ENCODE measurements at regions not wholly inside any gene's neighbourhood (a gene's known extent, or its start where the extent isn't known, plus 50 kb on each side); places are given as distances from the start of the nearest gene placed in this dataset.

- DNase-seq, result no peak
Observed at GRCh38 chr5:51279983-51280706, 103.1 kb upstream of the ISL1 start.

DNA sequence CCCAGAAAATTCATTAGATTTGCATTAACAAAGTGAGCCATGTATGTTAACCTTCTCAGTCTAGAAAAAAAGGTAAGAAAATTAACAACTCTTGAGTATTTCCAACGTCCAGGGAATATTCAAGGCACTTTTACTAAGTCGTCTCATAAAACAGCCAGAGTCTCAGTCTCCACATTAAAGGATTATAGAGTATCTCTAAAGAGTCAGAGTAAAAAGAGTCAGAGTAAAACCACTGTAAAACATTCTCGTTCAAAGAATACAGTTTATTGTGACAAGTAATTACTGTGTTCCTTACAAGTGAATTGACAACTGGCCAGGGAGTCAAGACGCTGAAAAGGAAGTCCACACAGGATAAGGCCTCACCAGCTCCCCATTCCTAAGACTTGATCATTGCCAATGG lies 97.2 kb upstream of the ISL1 start:
- DNase-seq, result no peak

GRCh38 chr5:51302343-51302742 lies 80.9 kb upstream of the ISL1 start:
- DNase-seq, result no peak

DNA sequence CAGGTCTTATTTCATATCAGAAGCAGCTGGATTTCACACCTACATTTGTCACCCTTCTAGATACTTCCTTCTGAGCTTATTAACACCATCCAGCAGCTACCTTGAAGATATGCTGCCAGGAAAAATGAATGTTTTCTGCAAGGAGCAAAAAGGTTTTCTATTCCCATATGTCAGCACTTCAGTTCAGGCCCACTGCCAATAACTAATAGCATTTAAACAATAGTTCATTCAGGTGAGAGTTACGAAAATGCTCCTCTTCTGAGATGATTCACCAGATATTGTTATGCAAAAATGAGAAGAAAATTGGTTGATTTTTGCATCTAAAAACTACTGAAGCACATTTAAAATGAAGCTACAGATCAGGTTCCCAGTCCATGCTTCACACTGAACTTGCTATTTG lies 56.4 kb upstream of the ISL1 start:
- no peak for DNase-seq
